Endothelial cell of umbilical vein (primary cell): ENCODE measurements at regions not wholly inside any gene's neighbourhood (a gene's known extent, or its start where the extent isn't known, plus 50 kb on each side); places are given as distances from the start of the nearest gene placed in this dataset.
A peak's percentile ranks its signal among the peaks of the same experiment; 100 is the strongest.

Experiments
- BruUV-seq: library from RNA; stranded (reverse); fragments of 400-500 nt; replicated peaks from 2 replicates; lab custom pipeline; 2021; lab: Mats Ljungman, UMichigan
- CTCF ChIA-PET: fragments of 300-600, 350-600 bp; sonication (Branson Sonifier 250); formaldehyde crosslinking; loops from one replicate; lab custom pipeline; 2021; ENCODE audit warnings: antibody characterized with exemption, inconsistent platforms; lab: Charles Lee
- POLR2A ChIA-PET: fragments of 300-600, 350-600 bp; sonication (Branson Sonifier 250); formaldehyde crosslinking; loops from one replicate; lab custom pipeline; 2021; ENCODE audit warnings: antibody characterized with exemption, inconsistent platforms; lab: Charles Lee
- DNase-seq: peaks from one replicate; pipeline ENCODE4 v3.0.0-alpha.2; 2011; ENCODE audit warnings: low read depth, low spot score
- FAIRE-seq: peaks from 2 replicates; lab custom pipeline; 2011; peaks lifted over from hg19 to GRCh38; lab: Jason Lieb, UNC
- H2AFZ ChIP-seq: 2 replicates; pipeline ENCODE4 v1.6.0; 2012; ENCODE audit warnings: low read depth, low read length, control low read depth, inconsistent platforms
- H3K27ac ChIP-seq: 2 replicates; pipeline ENCODE4 v1.5.1; 2011; ENCODE audit warnings: low read depth, mild to moderate bottlenecking, control low read depth, low read length, moderate library complexity; ENCODE audit not compliant: insufficient read depth
- H3K27me3 ChIP-seq, 2 experiments: 2 replicates each; pipeline versions ENCODE4 v1.6.0 to v1.6.1; 2011; ENCODE audit warnings: low read length in 2 of 2, mixed read lengths in 1 of 2; ENCODE audit not compliant: control insufficient read depth in 2 of 2, insufficient read depth in 2 of 2
- H3K36me3 ChIP-seq, 2 experiments: 2 replicates in 1 of 2; 3 replicates in 1 of 2; pipeline ENCODE4 v1.5.1; 2011; ENCODE audit warnings: low read length in 2 of 2, mild to moderate bottlenecking in 1 of 2, moderate library complexity in 1 of 2; ENCODE audit not compliant: control insufficient read depth in 2 of 2, insufficient read depth in 2 of 2; ENCODE audit errors: extremely low read depth in 1 of 2
- H3K4me1 ChIP-seq: 3 replicates; pipeline ENCODE4 v1.5.1; 2011; ENCODE audit warnings: mild to moderate bottlenecking, low read length; ENCODE audit not compliant: control insufficient read depth, insufficient read depth; ENCODE audit errors: extremely low read depth
- H3K4me2 ChIP-seq: 2 replicates; pipeline ENCODE4 v1.6.1; 2011; ENCODE audit warnings: low read length, control low read depth, mixed read lengths; ENCODE audit not compliant: insufficient read depth
- H3K4me3 ChIP-seq, 3 experiments: fragments of 200-600 bp in 1 of 3; sonication (generic), shearing (Covaris generic) in 1 of 3; replicated peaks in 1 of 3; 2 replicates each; pipeline ENCODE4 v1.5.1; 2011 to 2016; ENCODE audit warnings: control low read depth in 3 of 3, low read length in 3 of 3, mild to moderate bottlenecking in 2 of 3, inconsistent platforms in 1 of 3, low read depth in 1 of 3, moderate library complexity in 1 of 3; ENCODE audit not compliant: insufficient read depth in 1 of 3
- H3K79me2 ChIP-seq: 2 replicates; pipeline ENCODE4 v1.6.0; 2012; ENCODE audit warnings: low read length, inconsistent platforms; ENCODE audit not compliant: control insufficient read depth, insufficient read depth
- H3K9ac ChIP-seq: replicated peaks from 2 replicates; pipeline ENCODE3; 2011; ENCODE audit warnings: low read length, control low read depth; ENCODE audit not compliant: insufficient read depth; ENCODE audit errors: extremely low read depth
- H3K9me1 ChIP-seq: replicated peaks from 3 replicates; pipeline ENCODE4 v1.6.0; 2011; ENCODE audit warnings: mild to moderate bottlenecking, low read length; ENCODE audit not compliant: control insufficient read depth, insufficient read depth; ENCODE audit errors: extremely low read depth
- H3K9me3 ChIP-seq: replicated peaks from 2 replicates; pipeline ENCODE4 v1.5.1; 2012; ENCODE audit warnings: low read length, inconsistent platforms; ENCODE audit not compliant: control insufficient read depth, insufficient read depth
- H4K20me1 ChIP-seq: replicated peaks from 2 replicates; pipeline ENCODE3; 2011; ENCODE audit warnings: mild to moderate bottlenecking, low read length; ENCODE audit not compliant: control insufficient read depth, insufficient read depth; ENCODE audit errors: extremely low read depth
- EZH2 ChIP-seq: IDR thresholded peaks from 2 replicates; pipeline ENCODE4 v1.6.1; 2012; ENCODE audit warnings: borderline replicate concordance, low read depth, mild to moderate bottlenecking, moderate library complexity, low read length, inconsistent platforms; ENCODE audit not compliant: severe bottlenecking
- FOS ChIP-seq: IDR thresholded peaks from 2 replicates; pipeline ENCODE4 v1.6.1; 2011; ENCODE audit warnings: mild to moderate bottlenecking, low read length, moderate library complexity, borderline replicate concordance; ENCODE audit not compliant: insufficient read depth
- GATA2 ChIP-seq: IDR thresholded peaks from 2 replicates; pipeline ENCODE4 v1.7.0; 2011; ENCODE audit warnings: low read depth, mild to moderate bottlenecking, moderate library complexity, mixed read lengths, low read length; ENCODE audit not compliant: insufficient read length, insufficient read depth
- JUN ChIP-seq: IDR thresholded peaks from 2 replicates; pipeline ENCODE4 v1.6.1; 2011; ENCODE audit warnings: borderline replicate concordance, low read depth; ENCODE audit not compliant: insufficient read length, insufficient read depth
- MYC ChIP-seq: IDR thresholded peaks from one replicate; pipeline ENCODE4 v1.6.1; 2011; ENCODE audit warnings: mild to moderate bottlenecking, low read depth, low read length
- POLR2A ChIP-seq: IDR thresholded peaks from 2 replicates; pipeline ENCODE4 v1.6.1; 2012; ENCODE audit warnings: low read depth, mild to moderate bottlenecking, control low read depth, low read length
- POLR2AphosphoS5 ChIP-seq: IDR thresholded peaks from 2 replicates; pipeline ENCODE4 v1.6.1; 2012; ENCODE audit warnings: low read depth, mild to moderate bottlenecking, control low read depth, low read length, moderate library complexity; ENCODE audit not compliant: insufficient read depth
- dilution Hi-C: fragments of 300-500 bp; cut with MboI; formaldehyde crosslinking; loops from one replicate; pipeline ENCODE4 v1.15.0; 2019; ENCODE audit warnings: low sequenced_read_pairs; ENCODE audit not compliant: extremely low pct_ligation_motif_present
- intact Hi-C: fragments of 100-400 bp; cut with micrococcal nuclease; formaldehyde crosslinking; loops from one replicate; pipeline ENCODE4 v1.10.0; 2022
- TF ChIP-seq, protein P1 (sequence below), 2 donors: IDR thresholded peaks; 1 replicate in 1 of 2; 2 replicates in 1 of 2; pipeline ENCODE4 v1.5.1; 2011; ENCODE audit warnings: low read length in 2 of 2, mild to moderate bottlenecking in 2 of 2, moderate library complexity in 2 of 2, control low read depth in 1 of 2, inconsistent platforms in 1 of 2, low read depth in 1 of 2; ENCODE audit not compliant: insufficient read depth in 1 of 2; ENCODE audit errors: extremely low read depth in 1 of 2
- TF ChIP-seq, protein P2 (sequence below): IDR thresholded peaks from 2 replicates; pipeline ENCODE4 v1.6.1; 2011; ENCODE audit not compliant: insufficient read depth, insufficient read length

DNA sequence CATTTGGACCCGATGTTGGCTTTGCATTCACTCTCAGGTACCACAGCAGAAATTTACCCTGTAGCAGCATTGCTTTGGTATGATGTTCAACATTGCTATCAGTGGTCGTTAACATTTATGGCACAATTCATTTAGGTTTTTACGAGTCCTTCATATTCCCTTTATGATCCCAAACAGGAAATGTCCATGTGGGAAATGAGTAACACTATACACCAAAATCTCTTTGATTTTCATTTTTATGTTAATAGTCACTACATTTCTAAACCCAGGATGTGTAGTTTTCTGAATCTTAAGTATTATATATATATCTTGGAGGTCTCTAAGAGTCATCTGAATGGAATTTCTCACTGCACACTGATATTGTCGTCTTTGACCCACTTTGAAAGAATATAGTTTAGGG, 78.5 kb upstream of the RBMS3 start:
- DNase-seq, result peak; percentile 59
- Histone ChIP-seq H3K36me3 (no peaks in the 10 kb centered on the region), H3K9ac (no peak overlapping the region), H3K4me3 (no peak overlapping the region), H3K9me3 (no peaks in the 10 kb centered on the region), H3K9me1 (no peaks in the 10 kb centered on the region), H2AFZ (peak overlapping the region; percentile 48), H4K20me1 (no peaks in the 10 kb centered on the region), H3K4me2 (peak overlapping the region; percentile 54), H3K4me1 (peaks cover 17% of the 10 kb centered on the region), H3K27ac (peak overlapping the region; percentile 37), H3K27me3 (no peaks in the 10 kb centered on the region), H3K79me2 (no peaks in the 10 kb centered on the region)
- dilution Hi-C loops (no loop called here), intact Hi-C loops (loop anchor here (5.0 kb wide), 2 partner anchors 40 to 80 kb away; partner anchors contain the start of gene RBMS3)
- BruUV-seq, result no TSS peak
- peak; percentile 87 for FAIRE-seq
- CTCF ChIA-PET, result no interaction called here
- POLR2A ChIA-PET, result no interaction called here
- peak; percentile 90 for TF ChIP-seq FOS
- TF ChIP-seq MYC, result no peak
- TF ChIP-seq POLR2AphosphoS5, result no peak
- no peak for TF ChIP-seq POLR2A
- no peak for TF ChIP-seq EZH2
- TF ChIP-seq, protein P1, sequence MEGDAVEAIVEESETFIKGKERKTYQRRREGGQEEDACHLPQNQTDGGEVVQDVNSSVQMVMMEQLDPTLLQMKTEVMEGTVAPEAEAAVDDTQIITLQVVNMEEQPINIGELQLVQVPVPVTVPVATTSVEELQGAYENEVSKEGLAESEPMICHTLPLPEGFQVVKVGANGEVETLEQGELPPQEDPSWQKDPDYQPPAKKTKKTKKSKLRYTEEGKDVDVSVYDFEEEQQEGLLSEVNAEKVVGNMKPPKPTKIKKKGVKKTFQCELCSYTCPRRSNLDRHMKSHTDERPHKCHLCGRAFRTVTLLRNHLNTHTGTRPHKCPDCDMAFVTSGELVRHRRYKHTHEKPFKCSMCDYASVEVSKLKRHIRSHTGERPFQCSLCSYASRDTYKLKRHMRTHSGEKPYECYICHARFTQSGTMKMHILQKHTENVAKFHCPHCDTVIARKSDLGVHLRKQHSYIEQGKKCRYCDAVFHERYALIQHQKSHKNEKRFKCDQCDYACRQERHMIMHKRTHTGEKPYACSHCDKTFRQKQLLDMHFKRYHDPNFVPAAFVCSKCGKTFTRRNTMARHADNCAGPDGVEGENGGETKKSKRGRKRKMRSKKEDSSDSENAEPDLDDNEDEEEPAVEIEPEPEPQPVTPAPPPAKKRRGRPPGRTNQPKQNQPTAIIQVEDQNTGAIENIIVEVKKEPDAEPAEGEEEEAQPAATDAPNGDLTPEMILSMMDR (IDR thresholded peaks at IDR 0.05; ENCODE audit: extremely low read depth in 1 of 2, insufficient read depth in 1 of 2, low read depth in 1 of 2, low read length in 2 of 2), result no peak
- peak; percentile 62 for TF ChIP-seq JUN
- TF ChIP-seq GATA2, result peak; percentile 33
- TF ChIP-seq, protein P2, sequence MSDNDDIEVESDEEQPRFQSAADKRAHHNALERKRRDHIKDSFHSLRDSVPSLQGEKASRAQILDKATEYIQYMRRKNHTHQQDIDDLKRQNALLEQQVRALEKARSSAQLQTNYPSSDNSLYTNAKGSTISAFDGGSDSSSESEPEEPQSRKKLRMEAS, result no peak
